ENCODE measurements at regions not wholly inside any gene's neighbourhood (a gene's known extent, or its start where the extent isn't known, plus 50 kb on each side); places are given as distances from the start of the nearest gene placed in this dataset.
"Not testable (repeated sequence)": the region's sequence is repeated elsewhere in the genome, so short reads cannot be mapped to it uniquely, and the experiment has no call there.

DNA sequence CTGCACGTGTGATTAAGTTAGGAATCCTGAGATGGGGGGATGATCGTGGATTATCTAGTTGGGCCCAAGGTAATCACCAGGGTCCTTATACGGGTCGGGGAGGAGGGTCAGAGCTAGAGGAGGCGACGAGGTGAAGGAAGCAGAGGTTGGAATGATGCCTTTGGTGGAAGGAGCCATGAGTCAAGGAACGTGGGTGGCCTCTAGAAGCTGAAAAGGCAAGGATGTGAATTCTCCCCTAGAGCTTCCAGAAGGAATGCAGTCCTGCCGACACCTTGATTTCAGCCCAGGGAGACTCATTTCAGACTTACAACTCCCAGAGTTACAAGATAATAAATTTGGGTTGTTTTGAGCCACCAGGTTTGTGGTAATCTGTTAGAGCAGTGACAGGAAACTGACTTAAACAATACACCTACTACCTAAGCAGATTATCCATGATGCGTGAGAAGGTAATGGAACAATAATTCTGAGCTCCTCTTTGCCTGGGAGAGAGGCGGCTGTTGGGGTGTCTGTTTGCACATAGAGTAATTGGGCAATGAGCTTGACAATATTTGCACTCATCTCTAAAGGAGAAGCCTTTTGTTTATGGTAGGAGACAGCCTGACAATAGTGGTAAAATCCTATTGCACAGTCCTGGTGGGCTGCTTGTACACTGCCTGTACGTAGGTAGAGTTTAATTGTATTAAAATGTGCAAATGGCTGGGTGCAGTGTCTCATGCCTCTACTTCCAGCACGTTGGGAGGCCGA, 129.3 kb upstream of the IER5L start:
- peak in 1 of 5 donors; percentile 1 for DNase-seq

DNA sequence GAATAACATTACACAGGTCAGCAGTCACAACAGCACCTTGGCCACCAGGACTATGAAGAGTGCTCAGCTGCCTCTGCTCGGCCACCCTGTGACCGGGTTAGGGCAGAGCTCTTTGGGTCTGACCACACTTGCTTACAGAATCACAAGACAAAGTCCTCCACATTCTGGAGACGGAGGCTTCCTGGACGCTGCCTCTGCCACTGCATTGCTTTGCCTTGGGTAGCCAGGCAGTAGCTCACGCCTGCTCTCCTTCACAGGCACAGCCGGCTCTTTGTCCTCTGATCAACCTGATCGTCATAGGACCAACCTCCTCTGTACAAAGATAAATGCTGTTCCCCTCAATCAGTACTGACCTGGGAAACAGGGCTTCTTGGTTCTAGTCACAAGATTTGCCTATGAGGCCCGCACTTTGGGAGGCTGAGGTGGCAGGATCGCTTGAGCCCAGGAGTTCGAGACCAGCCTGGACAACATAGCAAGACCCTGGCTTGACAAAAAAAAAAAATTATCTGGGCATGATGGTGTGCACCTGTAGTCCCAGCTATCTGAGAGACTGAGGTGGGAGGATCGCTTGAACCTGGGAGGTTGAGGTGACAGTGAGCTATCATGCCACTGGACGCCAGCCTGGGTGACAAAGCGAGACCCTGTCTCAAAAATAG, 128.4 kb upstream of the IER5L start:
- DNase-seq = no peak

DNA sequence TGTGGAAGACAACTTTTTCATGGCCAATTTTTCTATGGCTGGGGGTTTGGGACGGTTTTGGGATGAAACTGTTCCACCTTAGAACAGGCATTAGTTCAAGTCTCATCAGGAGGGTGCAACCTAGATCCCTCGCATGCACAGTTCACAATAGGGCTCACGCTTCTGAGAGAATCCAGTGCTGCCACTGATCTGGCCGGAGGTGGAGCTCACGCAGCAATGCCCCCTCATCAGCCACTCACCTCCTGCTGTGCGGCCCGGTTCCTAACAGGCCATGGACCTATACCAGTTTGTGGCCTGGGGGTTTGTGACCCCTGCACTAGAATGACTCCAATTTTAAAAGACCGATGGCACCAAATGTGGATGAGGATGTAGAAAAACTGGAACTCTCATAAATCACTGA, 127.2 kb upstream of the IER5L start:
- DNase-seq = peak in 1 of 5 donors; percentile 1

DNA sequence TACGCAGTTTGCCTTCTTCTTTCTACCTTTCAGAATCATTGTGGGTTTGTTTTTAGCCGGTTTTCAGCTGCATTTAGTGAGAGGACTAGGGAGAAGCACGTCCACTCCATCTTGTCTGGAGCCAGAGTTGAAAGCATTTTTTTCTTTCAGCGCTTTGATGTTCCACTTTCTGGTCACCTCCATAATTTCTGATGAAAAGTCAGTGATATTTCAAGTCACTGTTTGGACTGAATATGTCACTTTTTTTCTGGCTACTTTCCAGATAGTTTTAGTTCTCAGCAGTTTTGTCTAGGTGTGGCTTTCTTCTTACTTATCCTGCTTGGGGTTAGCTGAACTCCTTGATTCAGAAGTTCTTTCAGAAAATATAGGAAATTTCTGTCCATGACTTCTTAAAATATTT, 123.9 kb upstream of the IER5L start:
- DNase-seq = no peak

GRCh38 chr9:129296195-129296594, 118.1 kb upstream of the IER5L start:
- DNase-seq = not testable (repeated sequence)

GRCh38 chr9:129291041-129291501, 113.0 kb upstream of the IER5L start:
- DNase-seq = no peak

GRCh38 chr9:129290606-129291005, 112.5 kb upstream of the IER5L start:
- no peak for DNase-seq

- no peak for DNase-seq
These were observed 111.8 kb upstream of the IER5L start for GRCh38 chr9:129289883-129290282.

- DNase-seq = no peak
These were observed 111.2 kb upstream of the IER5L start for GRCh38 chr9:129289131-129289731.

DNA sequence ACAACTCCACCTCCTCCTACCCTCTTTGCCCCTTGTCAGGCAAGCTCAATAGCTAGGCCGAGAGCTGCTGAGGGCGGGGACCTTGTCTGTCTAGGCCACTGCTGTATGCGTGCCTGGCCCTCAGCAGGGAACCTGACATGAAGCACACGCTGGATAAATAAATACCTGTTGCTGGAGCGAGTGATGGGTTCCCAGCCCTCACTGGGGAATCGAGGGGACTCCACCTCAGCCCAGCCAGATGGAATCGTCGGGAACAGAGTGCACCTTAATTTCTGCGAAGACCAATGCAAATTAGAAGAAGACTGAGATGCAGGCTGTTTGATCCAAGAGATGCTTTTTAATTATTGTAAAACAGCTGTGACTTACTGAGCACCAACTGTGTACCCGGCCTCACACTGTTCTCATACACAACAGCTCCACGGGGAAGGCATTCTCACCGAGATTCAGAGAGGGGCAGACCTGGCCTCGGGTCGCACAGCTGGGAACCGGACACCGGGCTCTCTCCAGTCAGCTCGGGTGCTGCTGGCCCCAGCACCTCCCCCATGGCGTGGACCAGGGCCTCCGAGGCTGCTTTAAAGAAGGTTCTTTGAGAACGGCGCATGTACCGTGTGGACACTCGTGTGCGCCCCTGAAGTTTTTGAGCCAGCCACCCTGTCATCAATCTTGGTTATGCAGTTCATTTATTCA, 109.7 kb upstream of the IER5L start:
- no peak for DNase-seq

DNA sequence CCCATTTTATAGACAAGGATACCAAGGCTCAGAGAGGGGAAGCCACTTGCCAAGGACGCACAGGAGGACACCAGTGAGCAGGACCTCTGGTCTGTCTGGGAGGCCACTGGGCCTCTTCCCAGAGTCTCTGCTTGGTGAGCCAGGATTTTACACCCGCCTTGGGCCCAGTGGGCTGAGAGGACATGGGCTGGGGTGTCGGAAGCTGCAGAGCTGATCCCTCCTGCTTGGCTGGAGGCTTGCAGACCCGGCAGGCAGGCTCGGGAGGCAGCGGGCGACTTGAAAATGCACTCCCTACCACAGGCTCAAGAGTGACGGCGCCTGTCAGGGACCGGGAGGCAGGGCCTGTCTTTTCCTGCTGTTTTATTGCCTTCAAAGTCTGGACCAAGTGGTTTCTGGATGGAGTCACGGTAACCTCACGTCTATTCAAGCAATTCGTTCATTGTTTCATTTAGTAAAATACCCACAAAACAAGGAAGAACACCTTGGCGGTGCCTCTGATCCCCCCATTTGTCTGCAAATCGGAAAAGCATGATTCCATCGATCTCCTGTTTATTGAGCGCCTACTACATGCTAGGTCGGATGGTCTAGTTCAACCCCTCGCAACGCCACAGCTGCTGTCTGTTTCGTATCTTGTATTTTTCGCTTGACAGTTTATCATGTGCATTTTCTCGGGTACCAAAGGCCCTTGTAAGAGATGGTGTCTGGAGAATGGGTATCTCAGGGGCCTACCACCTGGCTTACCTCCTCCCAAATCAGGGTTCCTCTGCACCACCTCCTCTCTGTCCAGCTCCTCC, 108.1 kb upstream of the IER5L start:
- no peak for DNase-seq

DNA sequence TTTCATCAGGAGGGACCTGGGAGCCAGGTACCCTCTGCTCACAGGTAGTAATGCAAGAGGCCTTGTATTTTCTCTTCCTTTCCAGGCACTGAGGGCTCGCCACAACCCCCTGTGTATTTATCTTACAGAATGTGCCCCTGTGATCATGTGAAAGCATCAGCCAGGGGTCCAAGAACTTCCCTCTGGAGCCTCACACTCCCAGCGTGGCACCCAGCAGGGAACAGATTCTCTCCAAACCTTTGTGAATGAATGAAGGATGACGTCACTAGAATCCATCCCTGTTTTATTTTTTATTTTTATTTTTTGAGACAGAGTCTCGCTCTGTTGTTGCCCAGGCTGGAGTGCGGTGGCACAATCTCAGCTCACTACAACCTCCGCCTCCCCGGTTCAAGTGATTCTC, 107.3 kb upstream of the IER5L start:
- no peak for DNase-seq

GRCh38 chr9:129284607-129285291, 106.7 kb upstream of the IER5L start:
- no peak for DNase-seq

DNA sequence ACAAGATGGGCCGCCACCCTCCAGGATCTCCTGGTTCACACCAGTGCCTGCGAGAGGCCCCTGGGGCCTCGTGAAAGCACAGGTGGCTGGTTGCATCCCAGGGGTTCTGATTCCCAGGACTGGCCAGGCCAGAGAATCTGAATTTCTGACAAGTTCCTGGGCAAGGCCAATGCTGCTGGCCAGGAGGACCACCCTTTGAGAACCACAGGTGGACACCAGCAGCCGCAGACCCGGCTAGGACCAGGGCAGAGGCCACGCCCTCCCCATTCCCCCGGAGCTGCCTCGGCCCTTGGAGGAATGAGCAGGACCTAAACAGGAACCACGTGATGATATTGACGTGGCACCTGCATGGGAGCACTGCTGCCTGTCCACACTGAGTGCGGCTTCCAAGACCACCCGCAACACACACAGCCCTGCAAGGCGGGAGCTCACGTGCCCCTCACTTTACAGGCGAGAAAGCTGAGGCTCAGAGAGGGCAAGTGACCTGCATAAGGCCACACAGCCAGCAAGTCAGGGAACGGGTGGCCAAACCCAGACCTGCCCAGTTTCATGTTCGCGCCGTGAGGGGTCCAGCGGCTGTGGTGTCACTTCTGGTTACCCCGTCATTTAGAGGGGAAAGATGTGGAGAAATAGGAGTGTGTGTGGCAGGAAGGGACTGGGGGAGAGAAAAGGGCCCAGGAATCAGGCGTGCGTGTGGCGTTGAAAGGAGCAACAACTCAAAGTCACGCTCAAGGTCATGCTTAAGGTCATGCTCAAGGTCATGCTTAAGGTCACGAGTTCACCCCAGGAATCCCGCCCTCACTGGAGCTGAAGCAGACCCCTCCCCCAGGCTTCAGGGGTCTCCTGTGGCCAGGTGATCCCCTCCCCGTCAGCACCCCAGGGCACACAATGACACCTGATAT, 105.9 kb upstream of the IER5L start:
- no peak for DNase-seq

GRCh38 chr9:129283291-129283691, 105.2 kb upstream of the IER5L start:
- DNase-seq = no peak

DNA sequence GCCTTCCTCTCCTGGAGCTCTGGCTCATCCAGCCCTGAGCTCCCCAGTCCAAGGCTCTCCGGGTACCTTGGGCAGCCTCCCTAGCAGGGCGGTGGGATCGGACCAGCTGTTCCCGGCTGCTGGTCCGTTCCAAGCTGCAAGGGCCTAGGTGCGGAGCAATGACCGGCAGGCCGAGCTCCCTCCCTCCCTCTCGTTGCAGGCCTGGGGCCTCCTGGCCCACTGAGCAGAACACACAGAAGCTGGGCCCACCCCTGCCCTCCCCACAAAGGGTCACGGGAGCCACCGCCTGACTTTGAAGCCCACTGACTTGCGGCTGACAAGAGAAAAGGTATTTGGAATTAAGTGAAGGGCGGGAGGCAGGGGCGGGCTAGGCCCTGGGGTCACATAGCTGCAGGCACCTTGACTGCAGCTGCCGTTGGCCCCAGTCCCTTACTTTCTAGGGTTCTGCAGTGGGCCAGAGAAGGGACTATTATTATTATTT, 104.7 kb upstream of the IER5L start:
- no peak for DNase-seq

DNA sequence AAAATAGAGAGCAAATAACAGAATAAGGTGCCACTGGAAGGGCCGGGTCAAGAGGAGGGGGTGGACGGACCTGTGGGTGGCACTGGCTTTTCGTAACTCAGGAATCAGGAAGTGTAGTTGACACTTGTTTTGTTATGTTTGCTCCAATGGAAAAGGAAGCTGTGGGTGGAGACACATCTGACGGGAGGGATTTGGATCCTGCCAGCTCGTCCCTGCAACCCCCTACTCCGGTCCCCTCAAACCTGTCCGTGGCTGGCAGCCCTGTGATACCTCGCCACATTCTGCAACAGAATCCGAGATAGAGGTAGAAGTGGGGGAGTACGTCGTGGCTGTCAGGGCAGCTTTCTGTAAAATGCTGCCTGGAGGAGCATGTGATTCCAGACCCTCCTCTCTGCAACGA, 104.2 kb upstream of the IER5L start:
- DNase-seq = no peak

DNA sequence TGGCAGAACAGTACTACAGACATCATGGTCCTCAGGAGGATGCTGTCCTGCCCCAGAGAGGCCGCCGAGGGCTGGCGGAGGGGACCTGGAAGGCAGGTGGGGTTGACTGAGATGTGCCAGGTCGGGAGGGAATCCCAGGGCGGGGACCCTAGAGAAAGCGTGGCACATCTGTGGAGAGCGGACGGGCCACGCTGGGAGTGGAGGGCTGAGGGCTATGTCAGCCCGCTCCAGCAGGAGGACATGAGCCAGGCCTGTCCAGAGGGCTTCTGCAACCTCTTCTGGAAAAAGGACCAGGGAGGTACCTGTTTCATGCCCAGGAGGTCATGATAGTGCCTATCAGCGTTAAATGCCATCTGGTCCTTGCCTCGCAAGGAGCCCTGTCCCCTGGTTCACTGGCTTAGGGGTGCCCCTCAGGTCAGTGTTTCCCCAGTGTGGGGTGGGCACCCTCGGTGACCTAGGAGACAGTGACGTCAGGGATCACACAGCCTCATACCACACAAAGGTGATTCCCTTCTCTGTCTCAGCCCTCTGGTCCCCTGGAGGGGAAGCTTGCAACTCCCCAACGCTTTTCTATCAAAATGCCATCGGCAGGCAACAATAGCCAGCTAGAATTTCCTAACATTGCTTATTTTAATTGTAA, 103.6 kb upstream of the IER5L start:
- no peak for DNase-seq

GRCh38 chr9:129280623-129281271, 102.7 kb upstream of the IER5L start:
- DNase-seq = no peak

- no peak for DNase-seq
These were observed 102.2 kb upstream of the IER5L start for GRCh38 chr9:129280236-129280622.

Measured in T-helper 1 cell (primary cell).